GM19372 (cell line): ENCODE measurements at regions not wholly inside any gene's neighbourhood (a gene's known extent, or its start where the extent isn't known, plus 50 kb on each side); places are given as distances from the start of the nearest gene placed in this dataset.
"Not testable (repeated sequence)": the region's sequence is repeated elsewhere in the genome, so short reads cannot be mapped to it uniquely, and the experiment has no call there.

Experiments
- ATAC-seq: cut with Tn5 transposase; IDR thresholded peaks from one replicate; pipeline ENCODE4 v1.9.1; 2021; ENCODE audit warnings: mild to moderate bottlenecking, low read depth, moderate library complexity; ENCODE audit not compliant: unreplicated experiment

DNA sequence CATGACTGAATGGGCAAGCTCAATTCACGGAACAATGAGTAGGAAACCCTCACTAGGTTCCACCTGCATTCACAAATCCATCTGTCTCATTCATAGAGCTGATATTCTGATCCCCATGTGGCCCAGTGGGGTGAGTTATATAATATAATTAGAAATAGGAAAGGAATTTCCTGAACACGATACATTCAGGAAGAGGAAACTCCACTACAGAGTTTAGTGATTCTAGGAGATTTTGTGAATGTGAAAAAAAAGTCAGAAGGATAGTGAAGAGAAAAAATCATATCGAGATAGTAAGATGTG lies 471.2 kb downstream of the GASK1B start:
- no peak for ATAC-seq

DNA sequence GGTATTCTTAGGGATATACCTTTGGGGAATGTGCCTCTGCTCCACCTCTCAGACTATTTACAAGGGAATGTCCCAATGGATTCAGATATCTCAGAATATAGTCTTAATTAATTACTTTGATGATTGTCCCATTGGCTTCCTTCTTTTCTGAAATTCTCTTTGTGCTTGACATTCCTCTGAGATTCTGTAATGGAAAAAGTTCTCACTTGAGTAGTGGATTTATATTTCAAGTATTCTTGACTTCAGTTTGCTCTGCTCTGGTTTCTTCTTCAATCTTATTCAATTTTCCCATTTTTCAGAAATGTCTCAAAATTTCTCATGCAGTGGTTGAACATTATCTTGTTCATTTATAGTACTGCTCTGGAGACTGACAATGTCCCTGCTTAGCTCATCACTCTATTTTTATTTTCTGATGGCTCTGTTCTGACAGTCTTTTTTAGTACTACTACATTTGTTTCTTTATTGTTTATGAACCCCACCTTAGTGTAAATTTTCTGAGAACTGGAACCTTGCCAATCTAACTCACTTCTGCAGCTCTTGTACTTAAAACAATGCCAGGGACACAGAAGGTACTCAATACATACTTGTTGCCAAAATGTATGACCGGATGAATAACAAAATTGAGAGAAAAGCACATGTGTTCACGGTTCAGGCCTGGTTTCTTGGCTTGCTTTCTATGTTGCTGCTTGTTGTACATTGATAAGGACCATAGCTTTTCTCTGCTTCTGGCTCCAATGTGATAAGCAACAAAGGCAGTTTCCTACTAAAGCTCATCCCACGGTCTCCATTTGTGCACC lies 471.7 kb downstream of the GASK1B start:
- ATAC-seq, result no peak

GRCh38 chr4:157689476-157689875 lies 468.9 kb downstream of the GRIA2 start:
- ATAC-seq, result no peak

DNA sequence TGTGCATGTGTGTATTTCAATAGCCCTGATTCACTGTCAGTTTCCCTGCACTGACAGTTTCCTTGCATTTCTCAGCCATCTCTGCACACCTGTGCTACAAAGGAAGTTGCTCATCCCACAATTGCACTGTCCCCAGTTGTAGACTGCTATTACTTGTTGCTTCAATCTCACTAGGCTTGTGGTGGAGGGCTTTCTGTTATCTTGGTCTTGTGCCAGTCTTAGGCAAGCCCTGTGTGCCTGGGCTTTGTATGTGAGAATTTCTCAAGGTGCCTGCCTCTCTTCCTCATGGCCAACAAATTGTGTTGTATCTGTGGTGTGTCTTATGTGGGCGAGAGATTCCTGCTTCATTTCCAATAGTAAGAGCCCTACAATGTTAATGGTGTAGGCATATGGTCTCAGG lies 467.4 kb downstream of the GRIA2 start:
- no peak for ATAC-seq

- ATAC-seq, result not testable (repeated sequence)
Measured at GRCh38 chr4:157679326-157679725, 458.8 kb downstream of the GRIA2 start.

GRCh38 chr4:157678478-157678877 lies 457.9 kb downstream of the GRIA2 start:
- ATAC-seq, result no peak

DNA sequence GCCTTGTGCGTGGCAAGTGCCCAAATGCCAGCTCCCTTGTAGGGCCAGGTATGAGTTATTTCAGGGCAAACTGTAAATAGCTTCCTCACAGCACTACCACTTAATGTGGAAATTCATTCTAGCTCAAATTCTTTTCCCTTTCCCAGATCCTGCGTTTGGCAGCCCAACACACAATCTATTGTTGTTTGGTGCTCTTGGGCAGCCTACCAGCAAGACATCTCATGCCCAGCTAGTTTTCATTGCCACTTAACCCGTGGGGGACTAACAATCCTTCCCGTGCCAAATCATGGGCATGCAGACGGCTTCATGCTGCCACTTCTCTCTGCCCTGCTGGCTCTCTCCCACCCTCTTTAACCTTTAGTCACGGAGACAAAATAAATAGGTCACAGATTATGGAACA lies 454.2 kb downstream of the GRIA2 start:
- ATAC-seq, result no peak

GRCh38 chr4:157667836-157668235 lies 447.3 kb downstream of the GRIA2 start:
- no peak for ATAC-seq

GRCh38 chr4:157664726-157665125 lies 444.2 kb downstream of the GRIA2 start:
- ATAC-seq, result no peak

- no peak for ATAC-seq
Measured at GRCh38 chr4:157655096-157655809, 434.7 kb downstream of the GRIA2 start.

GRCh38 chr4:157643257-157643656 lies 422.7 kb downstream of the GRIA2 start:
- ATAC-seq, result no peak

DNA sequence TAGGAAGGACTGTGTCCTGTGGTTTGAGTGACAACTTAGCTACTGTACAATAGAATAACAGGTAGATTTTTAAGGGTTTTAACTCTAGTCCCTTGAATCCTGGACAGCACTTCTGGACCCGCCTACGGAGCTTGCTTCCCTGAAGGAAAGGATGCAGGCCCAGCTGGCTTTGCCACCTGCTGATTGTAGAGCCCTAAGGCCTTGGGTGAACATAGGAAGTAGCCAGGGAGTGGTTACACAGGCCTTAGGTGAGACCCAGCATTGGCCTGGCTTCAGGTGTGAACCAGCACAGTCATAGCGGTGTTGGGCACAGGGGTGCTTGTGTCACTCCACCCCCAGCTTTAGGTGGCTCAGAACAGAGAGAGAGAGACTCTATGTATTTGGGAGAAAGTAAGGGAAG lies 413.5 kb downstream of the GRIA2 start:
- no peak for ATAC-seq

- no peak for ATAC-seq
Measured at GRCh38 chr4:157616741-157617472, 396.4 kb downstream of the GRIA2 start.

DNA sequence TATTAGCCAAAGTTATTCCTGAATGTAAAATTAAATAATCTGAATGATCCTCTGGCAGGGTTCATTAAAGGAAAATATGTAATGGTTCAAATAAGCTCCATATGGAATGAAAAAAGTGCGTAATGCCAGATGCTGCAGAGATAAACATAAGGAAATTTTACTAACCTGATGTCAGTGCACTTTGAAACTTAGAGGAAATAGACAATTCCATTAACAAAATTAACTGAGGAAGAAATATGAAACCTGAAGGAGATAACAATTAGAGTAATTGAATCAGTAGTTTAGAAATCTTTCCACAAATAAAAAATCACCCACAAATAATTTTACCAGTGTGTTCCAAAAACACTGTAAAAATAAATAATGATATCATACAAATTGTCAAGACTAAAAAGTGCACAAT lies 387.5 kb downstream of the GRIA2 start:
- ATAC-seq, result no peak

GRCh38 chr4:157600583-157600982 lies 380.1 kb downstream of the GRIA2 start:
- ATAC-seq, result no peak

DNA sequence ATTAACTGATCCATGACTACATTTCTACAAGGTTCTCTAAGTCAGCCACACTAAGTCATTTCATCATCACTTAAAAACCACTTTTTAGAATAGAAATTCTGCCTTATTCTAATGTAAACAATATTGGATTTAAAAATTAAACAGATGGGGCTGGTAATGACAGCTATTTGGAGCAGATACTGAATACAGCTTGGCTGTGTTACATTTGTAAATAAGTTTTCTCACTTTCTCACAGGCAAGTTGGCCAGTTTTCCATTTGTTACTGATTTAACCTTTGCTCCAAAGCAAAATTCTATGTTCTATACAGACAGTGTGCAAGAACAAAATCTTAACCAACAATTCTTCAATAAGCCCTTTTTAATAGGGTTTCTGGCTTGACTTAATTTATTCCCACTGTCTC lies 370.7 kb downstream of the GRIA2 start:
- ATAC-seq, result no peak

- ATAC-seq, result no peak
Measured at GRCh38 chr4:157590679-157591078, 370.2 kb downstream of the GRIA2 start.

GRCh38 chr4:157587681-157588423 lies 367.3 kb downstream of the GRIA2 start:
- ATAC-seq, result no peak

DNA sequence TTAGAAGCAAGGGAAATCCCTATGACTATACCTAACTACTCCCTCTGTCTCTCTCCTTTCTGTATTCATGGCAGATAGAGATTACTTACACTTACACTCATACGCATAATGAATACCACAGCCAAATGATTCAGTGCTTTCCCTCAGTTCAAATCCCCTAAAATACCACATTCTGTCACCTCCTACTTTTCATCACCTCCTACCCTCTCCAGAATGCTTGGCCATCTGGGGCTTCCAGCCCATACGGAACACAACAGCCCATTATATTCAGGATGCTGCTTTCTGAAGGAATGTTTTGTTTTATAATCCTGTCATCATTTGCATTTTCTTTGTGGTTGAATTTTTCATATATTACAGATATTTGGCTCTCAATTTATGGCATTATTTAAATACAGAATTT lies 361.6 kb downstream of the GRIA2 start:
- no peak for ATAC-seq

DNA sequence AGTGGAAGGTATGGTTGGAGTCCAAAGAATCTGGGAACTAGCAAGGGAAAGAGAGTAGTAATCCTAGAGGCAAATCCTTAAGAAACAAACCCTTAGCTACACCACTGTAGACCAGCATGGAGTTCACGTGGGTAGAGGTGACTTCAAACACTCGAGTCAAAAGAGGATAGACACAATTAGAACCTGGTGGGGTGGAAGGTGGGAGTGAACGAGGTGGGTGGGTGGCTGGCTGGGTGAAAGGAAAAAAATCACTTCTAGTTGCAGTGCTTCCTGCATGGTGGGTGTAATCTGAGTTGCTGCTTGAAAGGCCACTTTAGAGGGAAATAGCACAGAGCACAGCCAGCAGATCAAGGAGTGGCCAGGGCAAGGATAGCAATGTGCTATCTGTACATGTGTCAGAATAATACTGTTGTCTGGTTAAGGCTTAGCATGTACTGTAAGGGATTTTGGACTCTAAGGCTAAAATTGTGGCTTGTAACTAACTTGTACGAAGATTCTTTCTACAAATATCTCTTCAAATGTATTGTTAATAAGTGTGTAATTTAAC lies 356.2 kb downstream of the GRIA2 start:
- no peak for ATAC-seq

DNA sequence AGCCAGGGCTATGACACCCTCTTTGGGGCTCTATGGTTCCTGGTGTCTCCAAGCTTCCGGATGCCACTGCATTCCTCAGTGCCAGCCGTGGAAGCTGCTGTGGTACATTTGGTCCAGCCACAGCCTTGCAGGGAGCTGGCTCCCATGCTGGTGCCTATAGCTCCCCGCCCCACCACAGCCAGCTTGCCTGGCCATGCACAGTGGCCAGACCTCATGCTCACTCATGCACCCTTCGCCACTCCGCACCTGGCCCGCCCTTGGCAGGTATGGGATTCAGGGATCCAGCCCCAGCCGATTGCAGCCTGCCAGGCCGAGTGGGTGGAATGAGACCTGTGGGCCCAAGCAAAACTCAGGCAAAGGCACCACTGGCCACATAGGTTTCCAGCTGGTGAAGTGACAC lies 354.8 kb downstream of the GRIA2 start:
- no peak for ATAC-seq
